Kidney epithelial cell (primary cell): ENCODE measurements at regions not wholly inside any gene's neighbourhood (a gene's known extent, or its start where the extent isn't known, plus 50 kb on each side); places are given as distances from the start of the nearest gene placed in this dataset.

Experiments
- DNase-seq: peaks from one replicate; pipeline ENCODE4 v3.0.0-alpha.2; 2010; ENCODE audit warnings: low read depth
- H3K27me3 ChIP-seq: 2 replicates; pipeline ENCODE4 v1.6.0; 2011; ENCODE audit warnings: low read length; ENCODE audit not compliant: control insufficient read depth, insufficient read depth
- H3K36me3 ChIP-seq: 2 replicates; pipeline ENCODE4 v1.5.1; 2011; ENCODE audit warnings: low read length; ENCODE audit not compliant: control insufficient read depth, insufficient read depth
- H3K4me3 ChIP-seq: 2 replicates; pipeline ENCODE4 v1.5.1; 2011; ENCODE audit warnings: low read depth, mild to moderate bottlenecking, control low read depth, low read length
- CTCF ChIP-seq: IDR thresholded peaks from 2 replicates; pipeline ENCODE4 v1.5.1; 2011; ENCODE audit warnings: mild to moderate bottlenecking, moderate library complexity, low read length, control low read depth, inconsistent platforms; ENCODE audit not compliant: insufficient read depth, poor library complexity, severe bottlenecking

GRCh38 chr17:53941231-53941630, 118.5 kb downstream of the KIF2B start:
- no peak for DNase-seq
- Histone ChIP-seq H3K36me3 (no peaks in the 10 kb centered on the region), H3K4me3 (no peak overlapping the region), H3K27me3 (no peaks in the 10 kb centered on the region)
- TF ChIP-seq CTCF, result no peak

- H3K36me3 ChIP-seq, result no peaks in the 10 kb centered on the region
- no peaks in the 10 kb centered on the region for H3K27me3 ChIP-seq
- DNase-seq, result no peak
- TF ChIP-seq CTCF, result no peak
- H3K4me3 ChIP-seq, result no peak overlapping the region
Observed at GRCh38 chr17:53942436-53942835, 119.7 kb downstream of the KIF2B start.

GRCh38 chr17:53942898-53943297, 120.2 kb downstream of the KIF2B start:
- no peak for TF ChIP-seq CTCF

GRCh38 chr17:53948323-53948722, 125.6 kb downstream of the KIF2B start:
- no peaks in the 10 kb centered on the region for H3K27me3 ChIP-seq
- no peak for DNase-seq
- H3K36me3 ChIP-seq, result no peaks in the 10 kb centered on the region
- no peak for TF ChIP-seq CTCF
- H3K4me3 ChIP-seq, result no peak overlapping the region

More at GRCh38 chr17:53942898-53943297, 120.2 kb downstream of the KIF2B start:
- Histone ChIP-seq H3K27me3 (no peaks in the 10 kb centered on the region), H3K4me3 (no peak overlapping the region), H3K36me3 (no peaks in the 10 kb centered on the region)
- no peak for DNase-seq

GRCh38 chr17:53949473-53950090, 126.9 kb downstream of the KIF2B start:
- no peak for TF ChIP-seq CTCF
- Histone ChIP-seq H3K36me3 (no peaks in the 10 kb centered on the region), H3K27me3 (no peaks in the 10 kb centered on the region), H3K4me3 (no peak overlapping the region)
- DNase-seq, result no peak

- no peaks in the 10 kb centered on the region for H3K36me3 ChIP-seq
- H3K4me3 ChIP-seq, result no peak overlapping the region
- no peaks in the 10 kb centered on the region for H3K27me3 ChIP-seq
- TF ChIP-seq CTCF, result peak; percentile 18
- no peak for DNase-seq
Observed at GRCh38 chr17:53950207-53950857, 127.6 kb downstream of the KIF2B start.
